Activated T-cell treated with anti-CD3 and anti-CD28 coated beads for 4 hours (primary cell): ENCODE measurements at regions not wholly inside any gene's neighbourhood (a gene's known extent, or its start where the extent isn't known, plus 50 kb on each side); places are given as distances from the start of the nearest gene placed in this dataset.

ENCODE experiments used
- DNase-seq: peaks from one replicate; pipeline ENCODE4 v3.0.0-alpha.2; 2020

DNA sequence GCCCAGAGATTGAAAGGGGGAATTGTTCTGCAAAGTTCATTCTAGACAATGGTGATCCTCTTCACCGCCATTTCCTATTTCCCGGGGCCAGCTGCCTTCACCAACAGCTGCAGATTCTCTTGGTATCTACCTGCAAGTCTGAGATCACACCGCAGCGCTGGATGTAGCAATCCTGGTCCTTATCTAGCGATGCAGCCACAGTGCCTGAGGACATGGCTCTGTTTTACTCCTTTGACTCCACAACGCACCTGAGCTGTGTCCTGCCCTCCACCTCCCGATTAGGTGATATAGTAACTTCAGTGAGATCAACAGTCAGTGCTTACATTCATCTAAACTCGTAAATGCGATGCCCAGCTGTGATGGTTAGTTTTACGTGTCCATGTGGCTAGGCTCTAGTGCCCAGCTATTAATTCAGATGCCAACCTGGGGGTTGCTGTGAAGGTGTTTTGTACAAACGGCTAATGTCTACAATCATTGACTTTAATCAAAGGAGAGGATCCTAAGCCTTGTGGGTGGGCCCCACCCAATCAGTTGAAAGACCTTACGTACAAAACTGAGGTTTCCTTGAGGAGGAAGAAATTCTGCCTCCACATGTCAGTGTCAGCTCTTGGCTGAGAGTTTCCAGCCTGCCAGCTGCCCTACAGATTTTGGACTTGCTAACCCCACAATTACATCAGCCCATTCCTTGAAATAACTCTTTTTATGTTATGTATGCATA, 189.8 kb downstream of the SH3BP4 start:
- no peak for DNase-seq

DNA sequence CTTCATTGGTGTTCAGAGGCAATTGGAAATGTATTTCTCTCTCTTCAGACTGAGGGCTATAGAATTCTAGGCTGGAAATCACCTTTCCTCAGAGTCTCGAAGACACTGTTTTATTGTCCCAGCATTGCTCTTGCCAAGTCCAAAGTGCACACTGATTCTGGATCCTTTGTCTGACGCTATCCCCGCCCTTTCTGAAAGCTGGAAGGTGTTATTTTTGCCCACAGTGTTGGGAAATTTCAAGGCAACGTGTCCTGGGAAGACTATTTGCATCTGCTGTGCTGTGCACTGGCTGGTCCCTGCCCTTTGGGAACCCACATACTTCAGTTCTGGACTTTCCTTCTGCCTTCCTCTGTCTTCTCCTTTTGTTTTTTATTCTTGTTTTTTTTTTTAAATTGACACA, 190.8 kb downstream of the SH3BP4 start:
- DNase-seq = no peak

DNA sequence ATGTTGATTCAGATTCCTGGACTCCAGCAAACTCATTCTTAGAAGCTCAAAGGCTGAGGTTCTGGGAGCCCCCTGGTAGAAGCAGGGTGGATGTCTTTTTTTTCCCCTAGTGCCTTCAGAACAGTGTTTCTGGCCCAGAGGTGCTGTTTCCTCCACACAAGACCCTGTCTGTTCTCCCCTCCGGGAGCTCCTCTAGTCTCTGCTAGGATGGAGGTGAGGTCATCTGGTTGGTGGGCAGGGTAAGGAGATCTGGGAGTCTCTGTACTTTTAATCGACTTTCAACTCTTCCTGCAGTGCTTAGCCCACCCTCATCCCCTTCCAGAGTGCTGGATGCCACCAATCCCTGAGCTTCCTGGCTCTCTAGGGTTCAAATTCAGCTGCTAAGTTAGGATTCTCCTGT, 192.0 kb downstream of the SH3BP4 start:
- DNase-seq = no peak

DNA sequence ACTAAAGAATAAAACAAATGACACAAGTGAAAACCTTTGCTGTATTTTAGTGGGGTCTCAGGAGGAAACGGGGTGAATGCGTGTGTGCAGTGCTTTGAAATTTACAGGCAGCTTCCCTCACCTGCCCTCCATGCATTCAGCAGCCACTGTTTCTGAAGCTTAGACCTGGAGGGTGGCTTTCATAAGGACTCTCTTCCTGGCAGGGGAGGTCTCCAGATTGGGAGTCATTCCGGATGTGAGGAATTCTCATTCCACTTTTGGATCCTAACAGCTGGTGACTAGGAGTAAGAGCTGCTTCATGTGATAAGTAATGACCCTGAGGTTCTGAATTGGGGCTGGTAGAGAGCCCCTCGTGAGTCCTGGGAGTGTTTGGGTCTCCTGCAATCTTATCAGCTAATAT, 192.5 kb downstream of the SH3BP4 start:
- no peak for DNase-seq

DNA sequence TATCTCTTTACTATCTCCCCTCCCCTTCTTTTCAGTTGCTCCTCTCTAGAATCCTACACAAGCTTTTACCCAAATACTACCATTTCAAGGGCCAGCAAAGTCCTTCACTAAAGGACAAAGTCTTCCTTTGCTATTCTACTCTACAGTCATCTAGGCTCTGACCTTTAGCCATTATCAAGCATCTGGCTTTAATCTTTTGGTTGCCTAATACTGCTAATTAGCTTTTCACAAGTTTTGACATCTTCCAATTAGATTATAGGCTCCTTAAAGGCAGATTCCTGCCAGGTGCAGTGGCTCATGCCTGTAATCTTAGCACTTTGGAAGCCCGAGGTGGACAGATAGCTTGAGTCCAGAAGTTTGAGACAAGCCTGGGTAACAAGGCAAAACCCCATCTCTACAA, 194.4 kb downstream of the SH3BP4 start:
- DNase-seq = no peak

DNA sequence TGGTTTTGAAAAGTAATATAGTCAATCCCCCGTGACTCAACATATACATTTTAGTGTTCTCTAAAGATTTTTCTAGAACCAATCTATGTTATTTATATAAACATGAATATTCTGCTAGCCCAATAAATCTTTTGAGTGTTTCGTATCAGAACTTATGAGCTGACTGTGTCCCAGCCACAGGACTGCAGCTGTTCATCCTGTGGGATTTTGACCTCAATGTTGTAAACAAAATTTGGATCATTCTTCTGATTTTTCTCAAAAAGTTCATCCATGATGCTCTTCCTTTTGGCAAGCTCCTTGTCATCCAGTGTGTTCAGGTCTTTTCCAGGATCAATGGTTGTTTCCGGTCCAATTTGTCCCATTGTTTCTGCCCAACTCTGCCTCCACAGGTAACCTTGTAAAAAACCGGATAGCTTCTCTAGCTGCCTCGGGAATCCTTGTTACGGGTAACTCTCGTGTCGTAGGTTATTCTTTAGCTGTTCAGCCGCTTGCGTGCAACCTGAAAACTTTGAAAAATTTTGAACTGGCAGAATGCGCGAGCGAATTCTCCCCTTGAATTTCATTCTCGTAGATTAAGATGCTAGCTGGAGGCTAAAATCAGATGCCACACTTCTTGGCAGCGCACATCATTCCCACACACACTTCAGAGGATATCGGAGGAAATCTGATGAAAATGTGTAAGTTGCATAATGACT, 195.2 kb downstream of the SH3BP4 start:
- DNase-seq = no peak

DNA sequence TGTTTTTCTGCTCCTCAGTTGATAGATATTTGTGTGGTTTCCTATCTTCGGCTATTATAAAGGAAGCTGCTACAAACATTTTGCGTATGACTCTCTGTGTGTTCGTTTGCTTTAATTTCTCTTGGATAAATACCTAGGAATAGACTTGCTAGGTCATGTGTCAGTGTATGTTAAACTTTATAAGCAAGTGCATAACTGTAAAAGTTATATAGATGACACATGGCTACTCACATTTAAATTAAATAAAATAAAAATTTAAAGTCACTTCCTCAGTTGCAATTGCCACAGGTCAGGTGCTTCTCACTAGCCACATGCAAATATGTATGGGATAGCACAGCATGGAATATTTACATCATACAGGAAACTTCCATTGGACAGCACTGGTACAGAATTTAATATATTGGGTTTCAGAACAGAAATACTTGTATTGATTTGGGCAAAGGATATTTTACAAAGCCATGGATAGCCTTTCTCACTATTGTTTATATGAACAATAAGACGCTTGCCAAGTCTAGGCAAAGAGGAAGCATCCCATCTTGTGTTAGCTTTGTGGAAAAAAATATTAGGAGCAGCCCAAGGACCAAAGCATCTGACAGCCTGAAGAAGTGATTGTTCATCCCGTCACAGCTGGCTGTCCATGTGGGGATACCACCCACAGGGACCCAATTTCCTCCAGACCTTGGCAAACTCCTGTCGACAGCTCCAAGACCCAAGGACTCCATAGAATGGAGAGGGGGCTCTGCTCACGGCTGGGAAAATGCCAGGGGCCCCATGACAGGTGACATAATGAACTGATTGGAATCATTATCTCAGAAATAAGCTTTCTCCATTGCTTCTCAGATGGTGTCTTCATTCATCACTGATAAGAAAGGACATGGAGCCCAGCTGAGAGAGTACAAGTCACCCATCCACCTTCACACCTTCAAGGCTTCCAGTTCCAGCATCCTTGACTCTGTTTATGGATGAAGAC, 196.7 kb downstream of the SH3BP4 start:
- DNase-seq = no peak

DNA sequence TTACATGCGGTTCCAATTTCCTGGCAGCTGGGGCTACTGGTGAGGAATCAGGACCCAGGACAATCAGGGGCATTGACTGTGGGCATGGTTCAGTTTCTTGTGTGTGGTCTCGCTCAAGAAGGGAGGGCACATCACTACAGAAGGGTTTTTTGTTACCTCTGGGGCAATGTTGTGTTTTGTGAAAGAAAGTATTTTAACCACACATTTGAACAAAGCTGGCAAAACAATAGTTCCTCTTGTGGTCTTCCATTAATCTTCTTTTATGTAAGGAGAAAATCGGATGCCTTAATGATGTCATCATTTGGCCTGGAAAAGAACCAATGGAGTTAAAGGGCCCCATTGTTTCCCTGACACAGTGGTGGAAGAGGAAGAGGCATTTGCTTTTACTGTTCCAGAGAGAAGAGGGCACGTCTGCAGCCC, 197.4 kb downstream of the SH3BP4 start:
- no peak for DNase-seq

DNA sequence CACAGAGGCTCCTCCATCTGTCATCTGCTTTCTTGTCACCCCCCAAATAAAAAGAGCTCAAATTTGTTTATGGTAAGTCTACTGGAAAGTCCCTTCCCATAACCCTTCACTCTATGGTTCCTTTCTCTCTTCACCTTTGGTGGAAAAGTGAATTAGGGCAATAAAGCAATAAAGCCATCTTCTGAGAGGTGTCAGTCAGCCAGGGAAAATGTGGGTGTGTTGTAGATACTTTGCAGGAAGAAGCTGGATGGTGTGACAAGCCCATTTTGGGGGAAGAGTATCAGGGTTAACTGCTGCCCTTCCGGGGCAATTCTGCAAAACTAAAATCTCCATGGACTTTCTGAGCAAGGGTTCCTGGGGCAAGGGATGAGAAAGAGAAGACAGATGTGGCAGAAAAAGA, 197.9 kb downstream of the SH3BP4 start:
- DNase-seq = no peak

DNA sequence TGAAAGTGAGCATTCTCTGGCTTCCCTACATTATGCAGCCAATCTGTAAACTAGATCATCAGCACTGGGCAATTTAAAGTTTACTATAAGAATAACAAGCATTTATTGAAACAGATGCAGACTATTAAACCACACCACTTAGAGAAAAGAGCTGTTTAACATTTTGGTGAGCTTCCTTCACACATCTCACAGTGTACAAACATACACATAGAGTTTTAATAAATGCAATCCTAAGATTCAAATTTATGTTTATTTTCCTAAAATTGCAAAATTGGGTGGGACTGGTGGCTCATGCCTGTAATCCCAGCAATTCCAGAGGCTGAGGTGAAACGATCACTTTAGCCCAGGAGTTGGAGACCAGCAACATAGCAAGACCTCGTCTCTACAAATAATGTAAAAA, 199.3 kb downstream of the SH3BP4 start:
- DNase-seq = no peak

DNA sequence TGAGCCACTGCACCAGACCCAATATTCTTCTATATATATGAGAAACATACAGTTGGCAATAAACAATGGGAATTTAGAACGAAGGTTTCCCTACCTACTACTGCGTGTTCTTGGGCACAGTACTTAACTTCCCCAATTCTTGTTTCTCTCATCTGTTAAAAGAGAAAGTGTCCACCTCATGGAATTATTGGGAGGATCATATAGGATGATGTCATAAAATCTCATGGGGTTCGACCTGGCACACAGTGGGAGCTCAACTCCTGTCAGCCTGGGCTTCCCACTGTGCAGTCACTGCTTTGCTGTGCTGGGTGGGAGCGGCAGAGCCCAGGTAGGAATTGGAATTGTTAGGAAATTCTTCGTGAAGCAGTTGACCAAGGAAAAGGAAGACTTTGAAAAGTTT, 203.3 kb downstream of the SH3BP4 start:
- no peak for DNase-seq

DNA sequence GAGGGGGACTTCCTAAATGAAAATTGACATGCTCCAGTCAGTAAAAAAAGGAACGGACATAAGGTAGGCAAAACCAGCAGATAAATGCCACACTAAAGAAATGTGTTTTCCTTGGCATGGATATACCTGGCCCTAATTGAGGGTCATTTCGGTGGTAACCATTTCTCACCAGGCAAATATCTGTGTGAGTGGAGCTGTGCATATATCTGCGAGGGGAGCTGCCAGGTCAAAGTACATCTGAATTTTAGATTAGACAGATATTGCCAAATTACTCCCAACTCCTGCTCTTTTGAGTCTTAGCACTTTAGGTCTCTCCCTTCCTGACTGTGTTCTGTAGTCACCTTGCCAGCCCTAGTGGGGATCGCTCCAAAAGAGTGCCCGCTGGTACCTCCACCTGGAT, 204.2 kb downstream of the SH3BP4 start:
- DNase-seq = no peak

DNA sequence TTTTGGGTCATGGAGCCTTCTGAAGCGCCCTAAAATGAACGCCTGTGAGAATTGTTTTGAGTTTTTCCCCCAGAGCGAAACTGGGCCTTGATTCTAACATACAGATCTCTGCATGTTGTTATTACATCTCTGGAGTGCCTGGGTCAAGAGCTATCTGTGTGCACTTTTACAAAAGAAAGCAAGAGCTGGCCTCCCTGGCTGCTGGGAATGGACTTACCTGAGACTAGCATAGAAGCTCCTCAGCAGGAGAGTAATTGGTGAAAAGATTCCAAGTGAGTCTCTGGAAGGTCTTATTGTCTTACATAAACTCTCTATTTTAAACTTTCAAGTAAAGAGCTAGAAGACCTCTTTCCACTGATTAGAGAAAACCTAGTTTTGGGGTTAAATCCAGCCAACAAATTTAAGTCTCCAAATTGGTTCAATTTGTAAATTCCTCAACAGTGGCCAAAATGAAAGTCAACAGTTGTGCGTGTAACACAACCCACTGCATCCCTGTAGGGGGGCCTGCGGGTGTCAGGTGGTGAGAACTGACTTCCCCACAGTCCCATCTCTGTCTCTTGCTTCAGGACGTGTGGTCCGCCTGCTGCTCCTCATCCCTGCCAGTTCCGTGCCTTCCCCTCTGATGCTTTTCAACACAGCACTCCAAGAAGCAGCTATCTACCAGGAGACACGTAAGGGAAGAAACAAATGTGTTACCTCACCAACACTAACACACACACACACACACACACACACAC, 206.1 kb downstream of the SH3BP4 start:
- no peak for DNase-seq

DNA sequence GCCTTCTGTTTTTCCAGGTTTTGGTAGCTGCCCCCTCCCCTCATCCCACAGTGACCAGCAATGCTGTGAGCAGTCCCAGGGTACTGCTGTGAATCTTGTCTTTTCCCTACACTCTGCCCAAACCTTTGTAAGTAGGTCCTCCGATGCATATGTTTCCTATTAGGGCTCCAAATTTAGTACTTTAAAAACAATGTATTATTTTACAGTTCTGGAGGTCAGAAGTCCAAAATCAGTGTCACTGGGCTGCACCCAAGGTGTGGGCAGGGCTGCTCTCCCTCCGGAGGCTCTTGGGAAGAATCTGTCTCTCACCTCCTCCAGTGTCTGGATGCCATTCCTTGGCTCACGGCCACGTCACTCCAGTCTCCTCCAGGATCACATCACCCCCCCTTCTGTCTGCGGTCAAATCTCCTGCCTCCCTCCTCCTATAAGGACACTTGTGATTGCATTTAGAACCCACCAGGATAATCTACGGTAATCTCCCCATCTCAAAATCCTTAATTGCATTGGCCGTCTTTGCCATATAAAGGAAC, 208.5 kb downstream of the SH3BP4 start:
- DNase-seq = no peak

DNA sequence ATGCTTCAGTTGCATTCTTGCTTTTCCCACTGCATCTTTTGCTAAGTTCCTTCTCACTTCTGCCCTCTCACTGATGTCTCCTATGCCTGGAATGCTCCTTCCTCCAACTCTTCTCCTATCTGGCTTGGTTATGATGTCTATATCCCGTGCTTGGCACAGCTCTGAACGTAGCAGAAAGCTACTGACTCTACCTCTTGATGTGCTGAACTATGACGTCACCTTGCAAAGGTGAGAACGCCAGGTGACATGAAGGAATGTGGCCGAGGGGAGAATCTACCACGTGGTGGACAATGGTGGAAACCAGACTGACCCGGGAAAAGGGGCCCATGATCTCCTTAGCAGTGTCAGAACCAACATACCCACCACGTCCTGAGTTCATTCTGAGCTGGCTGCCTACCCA, 209.7 kb downstream of the SH3BP4 start:
- DNase-seq = no peak

DNA sequence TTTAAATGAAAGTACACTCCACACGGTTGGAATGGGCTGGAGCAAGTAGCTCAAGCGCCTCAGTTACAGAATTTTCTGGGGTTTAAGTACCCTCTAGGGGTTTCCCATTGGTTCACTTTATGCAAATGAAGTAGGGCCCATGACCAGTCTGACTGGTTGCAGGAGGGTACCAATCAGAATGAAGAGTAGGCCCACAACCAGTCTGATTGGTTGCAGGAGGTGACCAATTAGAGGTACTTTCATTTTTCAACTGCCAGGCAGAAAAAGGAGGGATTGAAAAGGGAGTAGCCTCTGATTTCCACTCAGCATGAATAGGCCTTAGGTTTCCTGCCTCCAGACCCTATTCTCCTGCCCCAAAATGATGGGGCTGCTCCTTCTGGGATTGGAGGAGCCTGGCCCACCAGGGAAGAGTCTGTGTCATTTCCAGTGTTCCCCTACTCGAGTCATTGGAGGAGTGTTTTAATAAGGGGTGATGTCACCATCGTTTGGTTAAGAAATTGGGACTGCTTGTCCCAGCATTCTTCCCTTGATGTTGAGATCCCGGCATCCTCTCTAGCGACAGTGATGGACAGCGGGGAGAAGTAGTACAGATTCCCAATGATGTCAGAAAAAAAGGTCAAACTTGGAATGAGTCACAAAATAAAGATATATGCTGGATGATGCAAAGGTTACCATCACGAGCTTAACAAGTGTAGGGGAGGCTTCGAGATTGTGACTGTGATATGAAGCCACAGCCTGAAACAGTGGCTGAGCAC, 210.4 kb downstream of the SH3BP4 start:
- DNase-seq = no peak

DNA sequence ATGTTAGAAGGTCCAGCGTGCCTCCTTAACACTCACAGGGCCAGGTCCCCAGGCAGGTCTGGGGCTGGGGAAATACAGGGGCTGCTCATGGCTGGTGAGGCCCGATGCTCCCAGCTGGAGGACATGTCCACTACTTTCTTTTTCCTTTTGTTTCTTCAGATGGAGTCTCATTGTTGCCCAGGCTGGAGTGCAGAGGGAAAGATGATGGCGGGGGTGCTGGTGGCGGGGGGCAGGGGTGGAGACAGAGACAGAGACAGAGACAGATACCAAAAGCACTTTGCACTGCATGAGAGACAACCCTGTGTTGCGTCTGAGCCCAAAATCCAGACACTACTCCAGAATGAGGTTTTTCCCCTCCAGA, 211.0 kb downstream of the SH3BP4 start:
- DNase-seq = no peak

DNA sequence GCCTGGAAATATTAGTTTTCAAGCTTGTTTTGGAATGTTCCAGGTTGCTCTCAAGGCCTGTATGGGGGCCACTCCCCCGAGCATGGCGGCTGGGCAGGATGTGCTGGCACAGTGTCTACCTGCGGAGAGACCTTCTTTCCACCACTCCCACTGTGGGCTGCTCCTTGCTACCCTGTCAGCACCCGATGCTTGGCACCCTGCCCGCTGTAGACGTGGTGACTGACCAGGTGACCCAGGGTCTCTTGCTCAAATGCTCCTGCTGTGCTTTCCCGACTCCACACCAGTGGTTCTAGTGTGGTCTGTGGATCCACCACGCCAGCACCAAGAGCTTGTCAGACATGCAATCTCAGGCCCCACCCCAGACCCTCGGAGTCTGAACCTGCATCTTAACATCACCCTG, 213.3 kb downstream of the SH3BP4 start:
- DNase-seq = no peak

DNA sequence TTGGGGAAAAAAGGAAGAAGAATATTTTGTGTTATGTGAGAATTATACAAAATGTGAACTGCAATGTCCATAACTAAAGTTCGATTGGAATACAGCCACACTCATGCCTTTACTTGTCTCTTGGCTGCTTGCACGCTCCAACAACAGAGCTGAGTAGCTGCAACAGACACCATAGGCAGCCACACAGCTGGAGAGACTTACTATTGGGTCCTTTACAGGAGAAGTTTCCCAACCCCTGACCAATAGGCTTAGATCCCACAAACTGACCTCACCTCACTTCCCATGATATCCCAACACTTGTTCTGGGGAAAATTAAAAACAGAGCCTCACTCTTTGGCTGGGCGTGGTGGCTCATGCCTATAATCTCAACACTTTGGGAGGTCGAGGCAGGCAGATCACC, 213.8 kb downstream of the SH3BP4 start:
- DNase-seq = no peak

DNA sequence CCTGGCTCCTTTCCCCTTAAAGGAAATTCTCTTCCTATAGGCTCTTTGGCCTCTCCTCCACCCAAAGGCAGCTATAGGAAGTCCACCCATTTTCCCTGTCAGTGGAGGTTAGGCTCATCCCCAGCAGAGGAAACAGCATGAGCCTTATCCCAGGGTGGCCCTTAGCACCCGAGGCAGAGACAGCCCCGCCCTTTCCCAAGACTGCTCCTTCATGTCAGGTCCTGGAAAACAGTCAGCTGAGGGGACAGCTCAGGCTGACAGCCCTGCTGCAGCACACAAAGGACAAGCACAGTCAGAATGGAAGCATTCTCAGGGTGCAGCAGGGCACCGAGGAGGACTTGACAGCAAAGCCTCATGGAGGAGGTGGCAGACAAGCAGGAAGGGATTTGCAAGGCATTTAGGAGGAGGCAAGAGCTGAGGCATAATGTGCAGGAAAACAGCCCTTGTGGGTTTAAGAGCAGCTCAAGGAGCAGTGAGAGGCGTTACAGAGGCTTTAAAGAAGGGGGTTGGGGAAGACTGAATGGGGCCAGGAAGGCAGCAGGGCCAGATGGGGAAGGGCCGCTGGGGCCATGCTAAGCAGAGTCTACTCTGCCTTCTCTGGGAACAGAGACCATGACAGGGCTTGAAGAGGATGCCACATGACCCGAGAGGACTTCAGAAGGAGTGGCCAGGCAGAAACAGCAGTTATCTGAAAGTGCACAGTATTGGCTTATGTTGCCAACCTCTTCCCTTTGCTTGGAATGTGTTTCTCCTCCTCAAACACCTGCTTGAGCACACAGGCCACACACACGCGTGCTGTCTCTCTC, 216.6 kb downstream of the SH3BP4 start:
- DNase-seq = no peak

DNA sequence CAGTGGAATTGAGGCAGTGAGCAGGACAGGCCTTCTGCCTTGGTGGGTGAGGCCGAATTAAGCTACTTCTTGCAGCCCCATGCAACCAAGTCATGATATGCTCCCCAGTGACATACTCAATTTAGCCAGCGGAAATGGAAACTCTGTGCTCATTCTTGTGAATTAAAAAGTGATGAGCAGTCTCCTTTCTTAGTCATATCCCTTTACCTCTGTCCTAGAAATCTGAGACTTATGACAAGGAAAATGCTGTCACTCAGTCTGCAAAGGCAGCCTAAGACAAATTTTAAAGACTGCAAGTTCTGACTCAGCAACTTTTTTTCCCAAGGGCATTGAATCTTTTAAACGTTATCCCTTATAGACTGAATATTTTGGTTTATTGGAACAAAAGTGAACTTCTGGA, 218.2 kb downstream of the SH3BP4 start:
- DNase-seq = no peak
